HFFc6 (cell line): ENCODE measurements at regions not wholly inside any gene's neighbourhood (a gene's known extent, or its start where the extent isn't known, plus 50 kb on each side); places are given as distances from the start of the nearest gene placed in this dataset.

Experiments
- DNase-seq: peaks from one replicate; pipeline ENCODE4 v3.0.0-alpha.2; 2018
- H3K27ac Mint-ChIP-seq: 2 replicates; pipeline ENCODE4 v1.8.0; 2020; ENCODE audit warnings: mild to moderate bottlenecking, mixed read lengths
- H3K27me3 Mint-ChIP-seq: 2 replicates; pipeline ENCODE4 v1.8.0; 2021; ENCODE audit warnings: mild to moderate bottlenecking, moderate library complexity, mixed read lengths; ENCODE audit not compliant: insufficient read depth
- H3K36me3 Mint-ChIP-seq: 2 replicates; pipeline ENCODE4 v1.8.0; 2021; ENCODE audit warnings: low read depth, mixed read lengths
- H3K4me1 Mint-ChIP-seq: 2 replicates; pipeline ENCODE4 v1.8.0; 2020; ENCODE audit warnings: low read depth, mixed read lengths
- H3K4me3 Mint-ChIP-seq: 2 replicates; pipeline ENCODE4 v1.8.0; 2020; ENCODE audit warnings: mild to moderate bottlenecking, moderate library complexity, mixed read lengths
- H3K9me3 Mint-ChIP-seq: 2 replicates; pipeline ENCODE4 v1.8.0; 2020; ENCODE audit warnings: mild to moderate bottlenecking, mixed read lengths
- TF ChIP-seq, protein P1 (sequence below): fragments of 200-600 bp; sonication (generic); IDR thresholded peaks from 2 replicates; pipeline ENCODE4 v1.5.0; 2021; ENCODE audit warnings: antibody characterized with exemption, mild to moderate bottlenecking

DNA sequence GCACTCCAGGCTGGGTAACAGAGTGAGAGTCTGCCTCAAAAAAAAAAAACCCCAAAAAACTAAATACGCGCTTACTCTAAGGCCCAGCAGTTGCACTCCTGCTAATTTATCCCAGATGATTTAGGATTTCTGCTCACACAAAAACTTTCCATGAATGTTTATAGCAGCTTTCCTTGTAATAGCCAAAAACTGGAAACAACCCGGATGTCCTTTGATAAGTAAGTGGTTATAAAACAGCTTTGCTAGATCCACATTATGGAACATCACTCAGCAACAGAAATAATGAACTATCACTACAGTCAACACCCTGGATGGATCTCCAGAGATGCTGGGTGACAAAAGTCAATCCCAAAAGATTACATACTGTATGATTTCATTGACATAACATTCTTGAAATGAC, 220.4 kb upstream of the JARID2 start:
- Mint-ChIP-seq H3K4me1 (no peaks in the 10 kb centered on the region), H3K4me3 (no peak overlapping the region), H3K27ac (no peak overlapping the region), H3K27me3 (peaks cover 7% of the 10 kb centered on the region), H3K9me3 (peaks cover under 1% of the 10 kb centered on the region), H3K36me3 (no peaks in the 10 kb centered on the region)
- TF ChIP-seq, protein P1, sequence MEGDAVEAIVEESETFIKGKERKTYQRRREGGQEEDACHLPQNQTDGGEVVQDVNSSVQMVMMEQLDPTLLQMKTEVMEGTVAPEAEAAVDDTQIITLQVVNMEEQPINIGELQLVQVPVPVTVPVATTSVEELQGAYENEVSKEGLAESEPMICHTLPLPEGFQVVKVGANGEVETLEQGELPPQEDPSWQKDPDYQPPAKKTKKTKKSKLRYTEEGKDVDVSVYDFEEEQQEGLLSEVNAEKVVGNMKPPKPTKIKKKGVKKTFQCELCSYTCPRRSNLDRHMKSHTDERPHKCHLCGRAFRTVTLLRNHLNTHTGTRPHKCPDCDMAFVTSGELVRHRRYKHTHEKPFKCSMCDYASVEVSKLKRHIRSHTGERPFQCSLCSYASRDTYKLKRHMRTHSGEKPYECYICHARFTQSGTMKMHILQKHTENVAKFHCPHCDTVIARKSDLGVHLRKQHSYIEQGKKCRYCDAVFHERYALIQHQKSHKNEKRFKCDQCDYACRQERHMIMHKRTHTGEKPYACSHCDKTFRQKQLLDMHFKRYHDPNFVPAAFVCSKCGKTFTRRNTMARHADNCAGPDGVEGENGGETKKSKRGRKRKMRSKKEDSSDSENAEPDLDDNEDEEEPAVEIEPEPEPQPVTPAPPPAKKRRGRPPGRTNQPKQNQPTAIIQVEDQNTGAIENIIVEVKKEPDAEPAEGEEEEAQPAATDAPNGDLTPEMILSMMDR, result no peak
- DNase-seq, result no peak

DNA sequence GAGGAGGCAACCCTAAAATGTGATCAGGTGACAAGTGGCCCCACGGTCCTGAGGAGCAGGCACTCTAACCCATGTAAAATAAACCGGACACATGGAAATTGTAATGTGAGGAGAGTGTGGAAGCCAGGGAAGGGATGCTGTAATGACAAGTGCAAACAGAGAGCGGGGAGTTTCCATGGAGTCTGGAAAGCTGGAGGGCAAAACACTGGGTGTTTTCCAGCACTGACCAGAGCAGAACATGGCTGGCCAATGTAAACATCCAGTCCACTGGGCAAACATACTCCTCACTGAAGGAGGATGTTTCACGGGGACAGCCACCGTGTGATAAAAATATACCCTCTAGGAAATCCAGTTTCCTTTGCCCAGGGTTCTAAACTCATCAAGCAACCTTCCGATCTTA, 219.0 kb upstream of the JARID2 start:
- DNase-seq, result no peak
- no peak overlapping the region for H3K4me3 Mint-ChIP-seq
- no peaks in the 10 kb centered on the region for H3K36me3 Mint-ChIP-seq
- TF ChIP-seq, protein P1, result no peak
- H3K27ac Mint-ChIP-seq, result no peak overlapping the region
- H3K27me3 Mint-ChIP-seq, result peaks cover 9% of the 10 kb centered on the region
- no peaks in the 10 kb centered on the region for H3K4me1 Mint-ChIP-seq
- H3K9me3 Mint-ChIP-seq, result peaks cover 5% of the 10 kb centered on the region

DNA sequence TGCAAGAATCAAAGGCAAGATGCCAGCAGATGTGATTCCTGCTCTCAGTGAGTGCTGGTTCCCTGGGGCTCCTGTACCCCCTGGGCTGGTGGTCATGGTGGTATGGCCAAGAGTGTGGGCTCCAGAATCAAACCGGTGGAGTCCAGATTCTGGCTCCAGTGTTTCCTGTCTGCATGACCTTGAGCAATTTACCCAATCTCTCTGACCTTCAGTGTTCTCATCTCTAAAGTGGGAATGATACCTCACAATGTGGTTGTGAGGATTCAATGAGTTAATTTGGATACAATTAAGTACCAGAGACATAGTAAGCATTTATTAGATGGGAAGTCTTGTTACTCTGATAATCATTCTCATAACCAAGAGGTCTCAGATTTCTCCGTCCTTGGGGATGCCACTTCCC, 218.4 kb upstream of the JARID2 start:
- no peaks in the 10 kb centered on the region for H3K4me1 Mint-ChIP-seq
- DNase-seq, result no peak
- no peak overlapping the region for H3K27ac Mint-ChIP-seq
- H3K9me3 Mint-ChIP-seq, result peaks cover 5% of the 10 kb centered on the region
- H3K27me3 Mint-ChIP-seq, result peaks cover 6% of the 10 kb centered on the region
- TF ChIP-seq, protein P1, result no peak
- H3K36me3 Mint-ChIP-seq, result no peaks in the 10 kb centered on the region
- H3K4me3 Mint-ChIP-seq, result no peak overlapping the region

- Mint-ChIP-seq H3K36me3 (no peaks in the 10 kb centered on the region), H3K27me3 (peaks cover 9% of the 10 kb centered on the region), H3K9me3 (peaks cover 5% of the 10 kb centered on the region), H3K27ac (no peak overlapping the region), H3K4me1 (no peaks in the 10 kb centered on the region), H3K4me3 (no peak overlapping the region)
- no peak for DNase-seq
- TF ChIP-seq, protein P1, result no peak
These were observed 213.9 kb upstream of the JARID2 start for GRCh38 chr6:15032015-15032414.

DNA sequence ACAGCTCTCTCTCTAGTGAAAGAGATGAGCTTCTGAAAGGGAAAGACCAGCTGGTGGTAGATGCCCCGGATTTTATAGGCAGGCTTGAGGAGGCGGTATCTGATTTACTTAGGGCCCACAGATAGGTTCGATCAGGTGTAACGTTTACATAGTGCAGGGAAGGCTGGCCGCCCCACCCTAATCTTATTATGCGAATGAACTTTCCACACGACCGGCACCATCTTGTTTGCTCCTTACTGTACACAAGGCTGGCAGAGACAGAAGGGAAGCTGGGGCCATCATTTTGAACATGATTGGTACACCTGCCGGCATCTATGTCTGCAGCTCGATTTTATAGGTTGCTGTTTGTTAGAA, 212.0 kb upstream of the JARID2 start:
- Mint-ChIP-seq H3K9me3 (peaks cover 5% of the 10 kb centered on the region), H3K27me3 (peaks cover 9% of the 10 kb centered on the region), H3K4me1 (no peaks in the 10 kb centered on the region), H3K27ac (no peak overlapping the region), H3K36me3 (no peaks in the 10 kb centered on the region), H3K4me3 (no peak overlapping the region)
- no peak for DNase-seq
- TF ChIP-seq, protein P1, result no peak

- Mint-ChIP-seq H3K27ac (no peak overlapping the region), H3K4me3 (no peak overlapping the region), H3K36me3 (no peaks in the 10 kb centered on the region), H3K27me3 (peaks cover 8% of the 10 kb centered on the region), H3K4me1 (no peaks in the 10 kb centered on the region), H3K9me3 (no peaks in the 10 kb centered on the region; the same call in 1 of the 2 replicates)
- DNase-seq, result no peak
- TF ChIP-seq, protein P1, result no peak
These were observed 209.1 kb upstream of the JARID2 start for GRCh38 chr6:15036690-15037245.
